ENCODE measurements at regions not wholly inside any gene's neighbourhood (a gene's known extent, or its start where the extent isn't known, plus 50 kb on each side); places are given as distances from the start of the nearest gene placed in this dataset.

DNA sequence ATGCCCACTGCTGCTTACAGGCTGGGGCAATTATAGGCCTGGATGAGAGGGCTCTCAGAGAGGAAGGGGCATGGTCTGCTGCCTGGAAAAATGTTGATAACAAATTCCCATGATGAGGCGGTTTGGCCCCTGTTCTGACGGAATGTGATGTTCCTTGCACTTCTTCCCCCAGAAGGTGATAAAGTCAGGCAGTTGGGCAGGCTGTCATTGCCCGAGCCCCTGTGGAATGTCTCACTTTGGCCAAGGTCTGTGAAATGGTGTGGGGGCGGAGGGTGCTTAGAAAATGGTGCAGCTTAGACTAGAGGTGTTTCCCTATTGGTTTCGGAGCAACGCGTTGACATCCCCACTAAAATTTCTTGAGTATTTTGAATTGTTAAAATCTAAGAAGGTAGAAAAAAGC is 1360.0 kb downstream of the AACS start:
- DNase-seq (ENCODE audit: low spot score): no peak
- Histone ChIP-seq H3K4me2 (ENCODE audit: low read length) (no peak overlapping the region), H3K79me2 (ENCODE audit: insufficient read depth, low read depth, low read length) (no peaks in the 10 kb centered on the region), H3K4me3 (ENCODE audit: low read depth, low read length, poor library complexity, severe bottlenecking) (no peak overlapping the region), H2AFZ (ENCODE audit: low read length) (no peak overlapping the region), H3K9me2 (ENCODE audit: insufficient read depth, low read length) (no peaks in the 10 kb centered on the region), H3K4me1 (ENCODE audit: insufficient read depth, low read length, poor library complexity, severe bottlenecking) (no peaks in the 10 kb centered on the region), H3K9me3 (ENCODE audit: low read length) (no peaks in the 10 kb centered on the region), H3K36me3 (ENCODE audit: insufficient read depth, low read length) (no peaks in the 10 kb centered on the region), H3K27ac (ENCODE audit: low read depth, low read length, poor library complexity, severe bottlenecking) (no peak overlapping the region), H4K20me1 (ENCODE audit: insufficient read depth, low read length) (no peaks in the 10 kb centered on the region)
- no peak for TF ChIP-seq CTCF (conservative IDR thresholded peaks at IDR 0.05; ENCODE audit: low read length)
- TF ChIP-seq EZH2phosphoT487 (IDR thresholded peaks at IDR 0.05; ENCODE audit: borderline replicate concordance, low read depth, low read length): no peak
- ChIA-PET POLR2A (no interaction called here), CTCF (ENCODE audit: unreplicated experiment) (no interaction called here)
- intact Hi-C loops (cut with micrococcal nuclease; ENCODE audit: unreplicated experiment): no loop called here
- BruUV-seq (replicated peaks): no TSS peak

- TF ChIP-seq EZH2phosphoT487 (IDR thresholded peaks at IDR 0.05; ENCODE audit: borderline replicate concordance, low read depth, low read length) (no peak), CTCF (conservative IDR thresholded peaks at IDR 0.05; ENCODE audit: low read length) (no peak)
- Histone ChIP-seq H2AFZ (ENCODE audit: low read length) (no peak overlapping the region), H3K4me3 (ENCODE audit: low read depth, low read length, poor library complexity, severe bottlenecking) (no peak overlapping the region), H3K9me2 (ENCODE audit: insufficient read depth, low read length) (no peaks in the 10 kb centered on the region), H3K4me1 (ENCODE audit: insufficient read depth, low read length, poor library complexity, severe bottlenecking) (no peaks in the 10 kb centered on the region), H3K79me2 (ENCODE audit: insufficient read depth, low read depth, low read length) (no peaks in the 10 kb centered on the region), H3K36me3 (ENCODE audit: insufficient read depth, low read length) (no peaks in the 10 kb centered on the region), H4K20me1 (ENCODE audit: insufficient read depth, low read length) (no peaks in the 10 kb centered on the region), H3K9me3 (ENCODE audit: low read length) (no peaks in the 10 kb centered on the region), H3K4me2 (ENCODE audit: low read length) (no peak overlapping the region), H3K27ac (ENCODE audit: low read depth, low read length, poor library complexity, severe bottlenecking) (no peak overlapping the region)
- CTCF ChIA-PET (ENCODE audit: unreplicated experiment): no interaction called here
- DNase-seq (ENCODE audit: low spot score): no peak
- no TSS peak for BruUV-seq (replicated peaks)
- POLR2A ChIA-PET: no interaction called here
- intact Hi-C loops (cut with micrococcal nuclease; ENCODE audit: unreplicated experiment): no loop called here
Observed at GRCh38 chr12:126428769-126429168, 1363.5 kb downstream of the AACS start.

DNA sequence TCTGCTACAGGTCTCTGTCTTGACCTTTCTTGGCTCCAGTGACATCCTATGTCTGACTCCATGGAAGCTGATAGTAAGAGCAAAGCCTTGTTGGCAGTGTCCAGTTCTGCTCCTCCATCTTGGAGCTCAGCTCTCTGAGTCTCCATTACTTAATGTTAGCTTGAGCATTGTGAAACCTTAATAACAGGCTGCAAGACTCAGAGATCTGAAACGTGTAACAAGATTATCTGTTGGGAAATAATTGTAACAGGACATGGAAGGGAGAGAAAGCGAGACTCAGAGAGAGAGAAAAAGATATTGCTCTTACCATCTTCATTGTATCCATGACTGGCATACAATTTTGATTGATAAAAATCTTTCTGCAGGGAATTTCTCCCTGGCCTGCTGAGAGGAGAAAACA is 1365.7 kb downstream of the AACS start:
- Histone ChIP-seq H3K9me2 (ENCODE audit: insufficient read depth, low read length) (no peaks in the 10 kb centered on the region), H3K9me3 (ENCODE audit: low read length) (no peaks in the 10 kb centered on the region), H3K79me2 (ENCODE audit: insufficient read depth, low read depth, low read length) (no peaks in the 10 kb centered on the region), H4K20me1 (ENCODE audit: insufficient read depth, low read length) (no peaks in the 10 kb centered on the region), H2AFZ (ENCODE audit: low read length) (no peak overlapping the region), H3K36me3 (ENCODE audit: insufficient read depth, low read length) (no peaks in the 10 kb centered on the region), H3K4me1 (ENCODE audit: insufficient read depth, low read length, poor library complexity, severe bottlenecking) (no peaks in the 10 kb centered on the region), H3K4me2 (ENCODE audit: low read length) (no peak overlapping the region), H3K27ac (ENCODE audit: low read depth, low read length, poor library complexity, severe bottlenecking) (no peak overlapping the region), H3K4me3 (ENCODE audit: low read depth, low read length, poor library complexity, severe bottlenecking) (no peak overlapping the region)
- ChIA-PET POLR2A (no interaction called here), CTCF (ENCODE audit: unreplicated experiment) (no interaction called here)
- DNase-seq (ENCODE audit: low spot score): no peak
- intact Hi-C loops (cut with micrococcal nuclease; ENCODE audit: unreplicated experiment): no loop called here
- TF ChIP-seq EZH2phosphoT487 (IDR thresholded peaks at IDR 0.05; ENCODE audit: borderline replicate concordance, low read depth, low read length) (no peak), CTCF (conservative IDR thresholded peaks at IDR 0.05; ENCODE audit: low read length) (no peak)
- BruUV-seq (replicated peaks): no TSS peak
